HUDEP-2 (cell line): ENCODE measurements at regions not wholly inside any gene's neighbourhood (a gene's known extent, or its start where the extent isn't known, plus 50 kb on each side); places are given as distances from the start of the nearest gene placed in this dataset.
"Not testable (repeated sequence)": the region's sequence is repeated elsewhere in the genome, so short reads cannot be mapped to it uniquely, and the experiment has no call there.

Source experiments
- DNase-seq, 76 experiments: peaks; one replicate each; lab custom pipeline; 2025; ENCODE audit not compliant: unreplicated experiment in 76 of 76; lab: John Stamatoyannopoulos, UW

- DNase-seq, result no peak
Measured at GRCh38 chr2:51350100-51350499, 318.2 kb upstream of the NRXN1 start.

GRCh38 chr2:51344886-51345285 lies 313.0 kb upstream of the NRXN1 start:
- DNase-seq, result no peak

- DNase-seq, result no peak
Measured at GRCh38 chr2:51335087-51336058, 303.4 kb upstream of the NRXN1 start.

- no peak for DNase-seq
Measured at GRCh38 chr2:51329512-51329911, 297.6 kb upstream of the NRXN1 start.

- no peak for DNase-seq
Measured at GRCh38 chr2:51324051-51324450, 292.1 kb upstream of the NRXN1 start.

GRCh38 chr2:51322613-51323012 lies 290.7 kb upstream of the NRXN1 start:
- DNase-seq, result no peak

GRCh38 chr2:51304311-51304710 lies 272.4 kb upstream of the NRXN1 start:
- DNase-seq, result no peak

- no peak for DNase-seq
Measured at GRCh38 chr2:51301381-51301780, 269.4 kb upstream of the NRXN1 start.

- no peak for DNase-seq
Measured at GRCh38 chr2:51299370-51299769, 267.4 kb upstream of the NRXN1 start.

- no peak for DNase-seq
Measured at GRCh38 chr2:51297488-51297887, 265.6 kb upstream of the NRXN1 start.

GRCh38 chr2:51293566-51294200 lies 261.8 kb upstream of the NRXN1 start:
- DNase-seq, result no peak

GRCh38 chr2:51291762-51292551 lies 260.0 kb upstream of the NRXN1 start:
- no peak for DNase-seq

GRCh38 chr2:51290725-51291124 lies 258.8 kb upstream of the NRXN1 start:
- DNase-seq, result no peak

- no peak for DNase-seq
Measured at GRCh38 chr2:51289045-51289444, 257.1 kb upstream of the NRXN1 start.

GRCh38 chr2:51268191-51268590 lies 236.3 kb upstream of the NRXN1 start:
- DNase-seq, result no peak

- no peak for DNase-seq
Measured at GRCh38 chr2:51265539-51265938, 233.6 kb upstream of the NRXN1 start.

- no peak for DNase-seq
Measured at GRCh38 chr2:51263951-51264350, 232.0 kb upstream of the NRXN1 start.

- not testable (repeated sequence) for DNase-seq
Measured at GRCh38 chr2:51263101-51263500, 231.2 kb upstream of the NRXN1 start.

- DNase-seq, result no peak
Measured at GRCh38 chr2:51258301-51258700, 226.4 kb upstream of the NRXN1 start.

- no peak for DNase-seq
Measured at GRCh38 chr2:51256736-51257135, 224.8 kb upstream of the NRXN1 start.

GRCh38 chr2:51251356-51251755 lies 219.4 kb upstream of the NRXN1 start:
- DNase-seq, result no peak
